Osteoblast (primary cell): ENCODE measurements at regions not wholly inside any gene's neighbourhood (a gene's known extent, or its start where the extent isn't known, plus 50 kb on each side); places are given as distances from the start of the nearest gene placed in this dataset.

Source experiments
- DNase-seq: peaks from one replicate; pipeline ENCODE4 v3.0.0; 2011; ENCODE audit warnings: low spot score, mixed read lengths; ENCODE audit not compliant: insufficient read length; ENCODE audit errors: missing footprints
- H2AFZ ChIP-seq: 2 replicates; pipeline ENCODE4 v1.6.0; 2011; ENCODE audit warnings: mild to moderate bottlenecking, low read length
- H3K27ac ChIP-seq: 2 replicates; pipeline ENCODE4 v1.5.1; 2011; ENCODE audit warnings: mild to moderate bottlenecking, low read depth, low read length, moderate library complexity
- H3K27me3 ChIP-seq: 2 replicates; pipeline ENCODE4 v1.6.0; 2012; ENCODE audit warnings: mild to moderate bottlenecking, control low read depth, inconsistent platforms, low read length, moderate library complexity; ENCODE audit not compliant: insufficient read depth
- H3K36me3 ChIP-seq: 2 replicates; pipeline ENCODE4 v1.5.1; 2011; ENCODE audit warnings: mild to moderate bottlenecking, low read length, control low read depth, moderate library complexity; ENCODE audit not compliant: insufficient read depth
- H3K4me1 ChIP-seq: 2 replicates; pipeline ENCODE4 v1.5.1; 2011; ENCODE audit warnings: mild to moderate bottlenecking, low read length, control low read depth, moderate library complexity; ENCODE audit not compliant: insufficient read depth
- H3K4me2 ChIP-seq: 2 replicates; pipeline ENCODE4 v1.6.0; 2011; ENCODE audit warnings: mild to moderate bottlenecking, low read length; ENCODE audit not compliant: insufficient read depth
- H3K4me3 ChIP-seq: fragments of 200-600 bp; sonication (generic); 3 replicates; pipeline ENCODE4 v1.5.1; 2012; ENCODE audit warnings: mild to moderate bottlenecking, low read length, inconsistent platforms; ENCODE audit not compliant: insufficient read depth
- H3K79me2 ChIP-seq: 2 replicates; pipeline ENCODE4 v1.6.0; 2012; ENCODE audit warnings: mild to moderate bottlenecking, low read length, control low read depth, inconsistent platforms; ENCODE audit not compliant: insufficient read depth
- H3K9me3 ChIP-seq: 2 replicates; pipeline ENCODE4 v1.5.1; 2011; ENCODE audit warnings: low read depth, low read length, control low read depth
- H4K20me1 ChIP-seq: 2 replicates; pipeline ENCODE4 v1.6.0; 2012; ENCODE audit warnings: mild to moderate bottlenecking, low read length, control low read depth; ENCODE audit not compliant: insufficient read depth
- TF ChIP-seq, protein P1 (sequence below): IDR thresholded peaks from 2 replicates; pipeline ENCODE4 v1.5.1; 2011; ENCODE audit warnings: mild to moderate bottlenecking, low read depth, low read length, moderate library complexity; ENCODE audit errors: extremely low read depth

DNA sequence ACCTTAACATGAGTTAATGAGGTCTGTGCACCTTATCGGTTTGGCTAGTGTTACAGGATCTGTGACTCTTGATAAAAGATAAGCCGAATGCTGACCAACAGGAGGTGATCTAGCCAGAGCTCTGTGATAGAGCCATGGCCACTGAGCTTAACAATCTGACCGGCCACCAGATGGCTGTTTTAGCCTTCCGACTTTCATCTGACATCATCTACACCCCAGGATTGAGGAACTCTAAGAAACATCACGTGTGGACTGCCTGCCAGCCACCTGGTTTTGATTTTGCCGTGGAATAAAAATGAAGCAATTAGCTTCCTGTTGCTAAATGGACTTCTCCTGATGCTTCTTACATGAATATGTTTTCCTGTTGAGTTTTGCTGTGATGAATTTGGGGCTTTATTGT is 281.3 kb downstream of the CEMIP2 start:
- no peaks in the 10 kb centered on the region for H3K4me1 ChIP-seq
- TF ChIP-seq, protein P1, sequence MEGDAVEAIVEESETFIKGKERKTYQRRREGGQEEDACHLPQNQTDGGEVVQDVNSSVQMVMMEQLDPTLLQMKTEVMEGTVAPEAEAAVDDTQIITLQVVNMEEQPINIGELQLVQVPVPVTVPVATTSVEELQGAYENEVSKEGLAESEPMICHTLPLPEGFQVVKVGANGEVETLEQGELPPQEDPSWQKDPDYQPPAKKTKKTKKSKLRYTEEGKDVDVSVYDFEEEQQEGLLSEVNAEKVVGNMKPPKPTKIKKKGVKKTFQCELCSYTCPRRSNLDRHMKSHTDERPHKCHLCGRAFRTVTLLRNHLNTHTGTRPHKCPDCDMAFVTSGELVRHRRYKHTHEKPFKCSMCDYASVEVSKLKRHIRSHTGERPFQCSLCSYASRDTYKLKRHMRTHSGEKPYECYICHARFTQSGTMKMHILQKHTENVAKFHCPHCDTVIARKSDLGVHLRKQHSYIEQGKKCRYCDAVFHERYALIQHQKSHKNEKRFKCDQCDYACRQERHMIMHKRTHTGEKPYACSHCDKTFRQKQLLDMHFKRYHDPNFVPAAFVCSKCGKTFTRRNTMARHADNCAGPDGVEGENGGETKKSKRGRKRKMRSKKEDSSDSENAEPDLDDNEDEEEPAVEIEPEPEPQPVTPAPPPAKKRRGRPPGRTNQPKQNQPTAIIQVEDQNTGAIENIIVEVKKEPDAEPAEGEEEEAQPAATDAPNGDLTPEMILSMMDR = no peak
- no peak for DNase-seq
- H4K20me1 ChIP-seq = no peaks in the 10 kb centered on the region
- no peak overlapping the region for H3K27ac ChIP-seq
- no peak overlapping the region for H2AFZ ChIP-seq
- H3K9me3 ChIP-seq = no peaks in the 10 kb centered on the region
- no peaks in the 10 kb centered on the region for H3K36me3 ChIP-seq
- no peak overlapping the region for H3K4me3 ChIP-seq
- no peaks in the 10 kb centered on the region for H3K27me3 ChIP-seq
- H3K4me2 ChIP-seq = no peak overlapping the region
- H3K79me2 ChIP-seq = no peaks in the 10 kb centered on the region

DNA sequence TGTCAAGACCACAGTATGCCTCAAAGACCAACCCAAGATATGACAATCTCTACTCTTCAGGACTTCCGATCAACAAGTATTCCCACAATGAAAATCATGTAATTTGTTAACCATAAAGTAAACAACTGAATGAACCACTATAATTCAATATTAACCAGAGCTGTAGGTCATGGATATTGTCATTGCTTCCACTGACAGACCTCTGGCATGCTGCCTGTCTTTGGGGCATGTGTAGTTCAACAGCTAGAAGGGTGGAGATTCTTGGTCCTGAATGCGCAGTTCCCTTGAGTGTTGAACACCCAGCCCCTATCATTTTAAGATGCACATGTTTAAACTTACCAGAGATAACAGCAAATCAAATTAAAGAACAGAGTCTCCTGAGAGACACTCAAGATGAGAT is 283.0 kb downstream of the CEMIP2 start:
- no peaks in the 10 kb centered on the region for H3K4me1 ChIP-seq
- TF ChIP-seq, protein P1 = no peak
- H2AFZ ChIP-seq = no peak overlapping the region
- no peaks in the 10 kb centered on the region for H4K20me1 ChIP-seq
- H3K27ac ChIP-seq = no peak overlapping the region
- no peak for DNase-seq
- H3K79me2 ChIP-seq = no peaks in the 10 kb centered on the region
- H3K4me3 ChIP-seq = no peak overlapping the region
- no peaks in the 10 kb centered on the region for H3K27me3 ChIP-seq
- no peak overlapping the region for H3K4me2 ChIP-seq
- no peaks in the 10 kb centered on the region for H3K36me3 ChIP-seq
- H3K9me3 ChIP-seq = no peaks in the 10 kb centered on the region

DNA sequence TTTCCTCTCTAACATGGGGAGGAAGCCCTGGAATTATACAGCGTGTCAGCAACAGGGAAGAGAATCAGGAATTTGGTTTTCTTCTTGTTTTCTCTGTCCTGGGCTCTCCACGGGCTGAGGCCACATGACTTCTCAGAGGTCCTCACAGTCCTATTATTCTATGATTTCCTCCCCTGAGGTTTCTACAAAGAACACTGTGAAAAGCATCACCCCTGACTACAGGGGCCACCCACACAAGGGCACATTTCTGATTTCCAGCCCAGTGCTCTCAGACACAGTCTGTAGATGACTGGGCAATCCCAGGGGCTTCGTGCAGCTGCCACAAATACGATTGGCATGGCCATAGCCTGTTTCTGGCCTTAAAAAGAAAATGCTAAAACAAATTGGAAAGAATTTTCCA is 284.9 kb downstream of the CEMIP2 start:
- no peak for DNase-seq
- no peaks in the 10 kb centered on the region for H3K36me3 ChIP-seq
- H4K20me1 ChIP-seq = no peaks in the 10 kb centered on the region
- no peak overlapping the region for H2AFZ ChIP-seq
- no peak overlapping the region for H3K4me2 ChIP-seq
- H3K9me3 ChIP-seq = no peaks in the 10 kb centered on the region
- TF ChIP-seq, protein P1 = no peak
- no peaks in the 10 kb centered on the region for H3K4me1 ChIP-seq
- H3K27ac ChIP-seq = no peak overlapping the region
- no peak overlapping the region for H3K4me3 ChIP-seq
- no peaks in the 10 kb centered on the region for H3K27me3 ChIP-seq
- no peaks in the 10 kb centered on the region for H3K79me2 ChIP-seq

DNA sequence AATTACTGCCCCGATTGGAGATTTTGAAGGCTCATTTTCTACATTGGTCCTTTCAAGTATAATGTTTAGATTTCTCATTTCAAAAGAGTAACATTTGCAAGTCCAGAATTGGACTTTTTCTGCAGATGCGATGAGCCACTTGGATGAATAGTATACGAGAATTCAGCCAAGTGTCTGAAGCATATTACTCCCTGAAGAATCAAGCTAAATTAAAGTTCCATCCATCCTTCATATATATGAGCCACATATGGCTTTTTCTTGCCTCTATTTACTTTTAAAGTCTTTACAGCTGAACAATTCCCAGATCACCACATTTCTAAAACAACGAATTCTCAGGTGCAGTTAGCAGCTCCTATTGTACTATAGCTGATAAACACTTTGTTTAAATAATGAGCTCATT is 288.7 kb downstream of the CEMIP2 start:
- Histone ChIP-seq H3K9me3 (no peaks in the 10 kb centered on the region), H3K36me3 (no peaks in the 10 kb centered on the region), H3K4me3 (no peak overlapping the region), H3K27me3 (no peaks in the 10 kb centered on the region), H3K4me2 (no peak overlapping the region), H2AFZ (no peak overlapping the region), H3K79me2 (no peaks in the 10 kb centered on the region), H4K20me1 (no peaks in the 10 kb centered on the region), H3K27ac (no peak overlapping the region), H3K4me1 (no peaks in the 10 kb centered on the region)
- no peak for DNase-seq
- TF ChIP-seq, protein P1 = no peak
